Upper lobe of left lung (tissue), 6 donors: ENCODE measurements at regions not wholly inside any gene's neighbourhood (a gene's known extent, or its start where the extent isn't known, plus 50 kb on each side); places are given as distances from the start of the nearest gene placed in this dataset.

ENCODE experiments used
- ATAC-seq, 2 donors: fragments of 200-7000 bp; cut with Tn5 transposase; one replicate each; pipeline ENCODE4 v1.9.1; 2022; ENCODE audit warnings: mild to moderate bottlenecking in 2 of 2, moderate library complexity in 2 of 2; ENCODE audit not compliant: low FRiP score in 2 of 2
- DNase-seq, 2 donors: peaks; one replicate each; pipeline ENCODE4 v3.0.0-alpha.2; 2019 to 2020
- H3K27ac ChIP-seq, 4 donors: fragments of 200-600 bp; sonication (generic); one replicate each; pipeline ENCODE4 v1.5.1; 2016 to 2019
- H3K27me3 ChIP-seq, 4 donors: fragments of 200-600 bp; sonication (generic); one replicate each; pipeline ENCODE4 v1.5.1; 2017 to 2019
- H3K36me3 ChIP-seq, 4 donors: fragments of 200-600 bp; sonication (generic); one replicate each; pipeline ENCODE4 v1.5.1; 2016 to 2019
- H3K4me1 ChIP-seq, 4 donors: fragments of 200-600 bp; sonication (generic); one replicate each; pipeline ENCODE4 v1.5.1; 2018 to 2019
- H3K4me3 ChIP-seq, 4 donors: fragments of 200-600 bp; sonication (generic); one replicate each; pipeline ENCODE4 v1.5.1; 2017 to 2019; ENCODE audit warnings: mild to moderate bottlenecking in 2 of 4, moderate library complexity in 1 of 4
- H3K9me3 ChIP-seq, 4 donors: fragments of 200-600 bp; sonication (generic); one replicate each; pipeline ENCODE4 v1.5.1; 2018 to 2019
- EP300 ChIP-seq, 4 donors: sonication (generic); formaldehyde crosslinking; IDR thresholded peaks; one replicate each; pipeline ENCODE4 v1.5.1; 2017; ENCODE audit warnings: antibody characterized with exemption in 4 of 4, control low read depth in 2 of 4
- POLR2A ChIP-seq, 4 donors: fragments of 450-650 bp; IDR thresholded peaks; one replicate each; pipeline ENCODE4 v1.5.1; 2016 to 2017; ENCODE audit warnings: antibody characterized with exemption in 4 of 4, mild to moderate bottlenecking in 2 of 4
- POLR2AphosphoS5 ChIP-seq, 2 donors: sonication (generic); formaldehyde crosslinking; IDR thresholded peaks; one replicate each; pipeline ENCODE4 v1.5.1; 2017; ENCODE audit warnings: antibody characterized with exemption in 2 of 2
- WGBS, 2 donors: methylation state at CpG; one replicate each; pipeline ENCODE4 v1.1.5; 2017 to 2018; 5-methylcytosine and 5-hydroxymethylcytosine counted together
- TF ChIP-seq, protein P1 (sequence below), 6 experiments: fragments of 450-650 bp in 4 of 6; fragments of 200-600 bp in 2 of 6; sonication (generic) in 2 of 6; IDR thresholded peaks; one replicate each; pipeline ENCODE4 v1.5.1; 2016 to 2019; ENCODE audit warnings: antibody characterized with exemption in 6 of 6
- donor health status: DM: no; HTN: no; CAD: no; lungs with moderate emphysema.
- donor health status: DM: no; HTN: yes; CAD: no; lungs with severe emphysema.

DNA sequence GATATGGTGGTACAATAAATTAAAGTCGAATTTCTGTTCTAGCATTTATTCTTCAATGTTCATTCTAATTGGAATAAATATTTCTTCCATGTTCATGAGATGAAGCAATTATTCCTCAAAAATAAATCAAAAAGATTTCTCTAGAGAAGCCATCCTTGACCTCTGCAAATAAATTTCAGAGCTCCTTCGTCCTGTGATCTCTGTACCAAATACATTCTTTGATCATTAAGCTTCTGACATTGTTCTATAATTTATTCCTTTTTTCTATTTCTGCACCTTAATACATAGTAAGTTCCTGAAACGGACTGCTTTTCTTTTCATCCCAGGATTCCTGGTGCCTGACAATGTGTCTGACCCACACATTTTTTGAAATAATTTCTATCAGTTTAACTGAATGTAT lies 1039.3 kb upstream of the TYRP1 start:
- H3K4me3 ChIP-seq = no peak overlapping the region
- no peak overlapping the region for H3K27ac ChIP-seq
- DNase-seq (no peak), ATAC-seq (no peak)
- H3K4me1 ChIP-seq = no peaks in the 10 kb centered on the region
- H3K27me3 ChIP-seq = no peaks in the 10 kb centered on the region
- H3K36me3 ChIP-seq = no peaks in the 10 kb centered on the region
- 76 to 80% methylated on average over 3 of the region's 3 CpGs for WGBS, 2 donors
- TF ChIP-seq EP300 (IDR thresholded peaks at IDR 0.05) (no peak), POLR2A (IDR thresholded peaks at IDR 0.05) (no peak), POLR2AphosphoS5 (IDR thresholded peaks at IDR 0.05) (no peak)
- TF ChIP-seq, protein P1, sequence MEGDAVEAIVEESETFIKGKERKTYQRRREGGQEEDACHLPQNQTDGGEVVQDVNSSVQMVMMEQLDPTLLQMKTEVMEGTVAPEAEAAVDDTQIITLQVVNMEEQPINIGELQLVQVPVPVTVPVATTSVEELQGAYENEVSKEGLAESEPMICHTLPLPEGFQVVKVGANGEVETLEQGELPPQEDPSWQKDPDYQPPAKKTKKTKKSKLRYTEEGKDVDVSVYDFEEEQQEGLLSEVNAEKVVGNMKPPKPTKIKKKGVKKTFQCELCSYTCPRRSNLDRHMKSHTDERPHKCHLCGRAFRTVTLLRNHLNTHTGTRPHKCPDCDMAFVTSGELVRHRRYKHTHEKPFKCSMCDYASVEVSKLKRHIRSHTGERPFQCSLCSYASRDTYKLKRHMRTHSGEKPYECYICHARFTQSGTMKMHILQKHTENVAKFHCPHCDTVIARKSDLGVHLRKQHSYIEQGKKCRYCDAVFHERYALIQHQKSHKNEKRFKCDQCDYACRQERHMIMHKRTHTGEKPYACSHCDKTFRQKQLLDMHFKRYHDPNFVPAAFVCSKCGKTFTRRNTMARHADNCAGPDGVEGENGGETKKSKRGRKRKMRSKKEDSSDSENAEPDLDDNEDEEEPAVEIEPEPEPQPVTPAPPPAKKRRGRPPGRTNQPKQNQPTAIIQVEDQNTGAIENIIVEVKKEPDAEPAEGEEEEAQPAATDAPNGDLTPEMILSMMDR (IDR thresholded peaks at IDR 0.05) = no peak
- no peaks in the 10 kb centered on the region for H3K9me3 ChIP-seq

DNA sequence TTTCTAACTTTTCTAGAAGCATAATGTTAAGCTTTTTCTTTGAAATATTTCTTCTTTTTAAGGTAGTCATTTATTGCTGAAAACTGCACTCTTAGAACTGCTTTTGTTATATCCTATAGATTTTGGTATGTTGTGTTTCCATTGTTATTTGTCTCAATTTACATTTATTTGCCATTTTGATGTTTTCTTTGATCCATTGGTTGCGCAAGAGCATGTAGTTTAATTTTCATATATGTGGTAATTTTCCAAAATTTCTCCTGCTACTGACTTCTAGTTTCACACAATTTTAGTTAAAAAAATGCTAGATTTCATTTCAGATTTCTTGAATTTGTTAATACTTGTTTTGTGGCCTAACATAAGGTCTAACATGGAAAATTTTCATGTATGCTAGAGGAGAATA lies 1029.3 kb upstream of the TYRP1 start:
- Histone ChIP-seq H3K27me3 (no peaks in the 10 kb centered on the region), H3K4me1 (no peaks in the 10 kb centered on the region), H3K9me3 (no peaks in the 10 kb centered on the region), H3K27ac (no peak overlapping the region), H3K36me3 (no peaks in the 10 kb centered on the region), H3K4me3 (no peak overlapping the region)
- DNase-seq (no peak), ATAC-seq (no peak)
- WGBS, 2 donors = 91 to 98% methylated on average over 1 of the region's 1 CpG
- TF ChIP-seq POLR2A (IDR thresholded peaks at IDR 0.05) = no peak
- no peak for TF ChIP-seq EP300 (IDR thresholded peaks at IDR 0.05)
- TF ChIP-seq, protein P1 (IDR thresholded peaks at IDR 0.05) = no peak
- no peak for TF ChIP-seq POLR2AphosphoS5 (IDR thresholded peaks at IDR 0.05)

DNA sequence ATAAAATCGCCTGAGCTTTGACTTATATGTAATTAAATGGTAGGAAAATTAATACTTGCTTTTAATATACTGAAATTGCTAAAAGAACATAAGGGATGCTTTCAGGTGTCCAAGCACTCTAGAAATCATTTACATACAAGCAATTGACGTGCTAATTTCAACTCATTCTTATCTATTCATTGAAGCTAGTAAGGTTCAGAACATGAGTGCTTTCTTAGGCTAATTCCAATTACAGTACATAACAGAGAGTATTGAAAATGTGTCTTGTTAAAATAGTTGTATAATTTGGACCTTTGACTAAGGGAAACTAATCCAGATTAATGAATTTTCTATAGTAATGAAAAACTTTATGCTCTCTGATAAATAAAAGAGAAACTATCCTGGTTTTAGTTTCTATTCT lies 1016.4 kb upstream of the TYRP1 start:
- no peaks in the 10 kb centered on the region for H3K4me1 ChIP-seq
- H3K4me3 ChIP-seq = no peak overlapping the region
- WGBS, 2 donors = 78 to 80% methylated on average over 2 of the region's 2 CpGs
- H3K27me3 ChIP-seq = no peaks in the 10 kb centered on the region
- DNase-seq (no peak), ATAC-seq (no peak)
- TF ChIP-seq POLR2A (IDR thresholded peaks at IDR 0.05) (no peak), POLR2AphosphoS5 (IDR thresholded peaks at IDR 0.05) (no peak), EP300 (IDR thresholded peaks at IDR 0.05) (no peak)
- TF ChIP-seq, protein P1 (IDR thresholded peaks at IDR 0.05) = no peak
- no peak overlapping the region for H3K27ac ChIP-seq
- no peaks in the 10 kb centered on the region for H3K9me3 ChIP-seq
- no peaks in the 10 kb centered on the region for H3K36me3 ChIP-seq

DNA sequence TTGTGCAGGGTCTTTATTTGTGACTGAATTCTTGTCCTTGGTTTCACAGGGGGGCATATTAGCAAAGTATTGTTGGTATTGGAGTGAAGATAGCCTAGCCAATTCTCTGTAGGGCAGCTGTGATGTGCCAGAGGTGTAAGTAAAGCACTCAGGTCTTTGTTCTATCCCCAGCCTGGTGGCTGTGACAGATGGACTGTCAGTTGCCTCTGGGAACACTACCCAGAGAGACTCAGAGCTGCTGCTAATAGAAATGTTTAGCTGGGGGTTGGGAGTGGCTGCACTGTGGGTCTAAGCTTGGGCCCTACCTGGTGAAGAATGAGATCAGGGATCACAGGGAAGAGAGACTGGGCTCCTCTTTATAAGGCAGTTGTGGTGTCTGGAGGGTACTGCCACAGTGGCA lies 1006.5 kb upstream of the TYRP1 start:
- DNase-seq = no peak
- Histone ChIP-seq H3K36me3 (no peaks in the 10 kb centered on the region), H3K27ac (no peak overlapping the region), H3K4me3 (no peak overlapping the region), H3K27me3 (no peaks in the 10 kb centered on the region), H3K9me3 (no peaks in the 10 kb centered on the region), H3K4me1 (no peaks in the 10 kb centered on the region)
- TF ChIP-seq POLR2A (IDR thresholded peaks at IDR 0.05) = no peak
- TF ChIP-seq POLR2AphosphoS5 (IDR thresholded peaks at IDR 0.05) = no peak
- TF ChIP-seq, protein P1 (IDR thresholded peaks at IDR 0.05) = no peak
- TF ChIP-seq EP300 (IDR thresholded peaks at IDR 0.05) = no peak
- ATAC-seq = peak in 1 of 2 donors; percentile 16

DNA sequence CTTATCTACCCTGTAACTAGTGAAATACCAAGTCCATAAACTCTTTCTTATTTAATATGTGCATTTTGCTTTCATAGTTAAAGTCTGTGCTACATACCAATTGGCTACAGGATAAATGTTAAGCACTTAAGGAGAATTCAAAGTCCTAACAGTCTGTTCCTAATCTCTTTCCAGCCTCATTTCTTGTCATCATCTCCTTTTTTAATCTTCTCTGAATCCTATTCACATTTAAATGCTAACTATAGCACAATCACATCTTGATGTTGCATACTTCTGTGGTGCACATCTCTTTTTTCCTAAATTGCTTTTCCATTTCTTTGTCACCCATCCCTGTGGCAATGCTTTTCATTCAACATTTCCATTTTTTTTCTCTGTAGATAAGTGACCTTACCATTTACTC lies 996.1 kb upstream of the TYRP1 start:
- no peak for DNase-seq
- TF ChIP-seq POLR2AphosphoS5 (IDR thresholded peaks at IDR 0.05) (no peak), POLR2A (IDR thresholded peaks at IDR 0.05) (no peak)
- TF ChIP-seq, protein P1 (IDR thresholded peaks at IDR 0.05) = no peak
- Histone ChIP-seq H3K4me3 (no peak overlapping the region), H3K9me3 (no peaks in the 10 kb centered on the region), H3K27ac (no peak overlapping the region), H3K4me1 (no peaks in the 10 kb centered on the region), H3K36me3 (no peaks in the 10 kb centered on the region), H3K27me3 (no peaks in the 10 kb centered on the region)
- no peak for ATAC-seq
